Neural cell (in vitro differentiated cells): ENCODE measurements at regions not wholly inside any gene's neighbourhood (a gene's known extent, or its start where the extent isn't known, plus 50 kb on each side); places are given as distances from the start of the nearest gene placed in this dataset.

Experiments used
- H2AFZ ChIP-seq: fragments of 200-600, 300-800 bp; sonication (generic), shearing (Covaris generic); 2 replicates; pipeline ENCODE4 v1.6.0; 2014; ENCODE audit warnings: low read depth, mild to moderate bottlenecking, antibody characterized with exemption, low read length, moderate library complexity
- H3F3A ChIP-seq: fragments of 200-600 bp; shearing (Covaris generic); 2 replicates; pipeline ENCODE4 v1.6.1; 2016; ENCODE audit warnings: mild to moderate bottlenecking, moderate library complexity, mixed read lengths, antibody characterized with exemption, low read length; ENCODE audit not compliant: insufficient read depth, poor library complexity, severe bottlenecking
- H3K27ac ChIP-seq: fragments of 200-600, 300-800 bp; sonication (generic), shearing (Covaris generic); 2 replicates; pipeline ENCODE4 v1.5.1; 2014; ENCODE audit warnings: mild to moderate bottlenecking, low read length, moderate library complexity
- H3K27me3 ChIP-seq: fragments of 300-800, 200-600 bp; sonication (generic), shearing (Covaris generic); 2 replicates; pipeline ENCODE4 v1.6.0; 2014; ENCODE audit warnings: mild to moderate bottlenecking, low read depth, low read length, moderate library complexity; ENCODE audit not compliant: insufficient read depth
- H3K36me3 ChIP-seq: fragments of 300-800, 200-600 bp; sonication (generic), shearing (Covaris generic); 2 replicates; pipeline ENCODE4 v1.5.1; 2014; ENCODE audit warnings: mild to moderate bottlenecking, antibody characterized with exemption, low read length, moderate library complexity; ENCODE audit not compliant: insufficient read depth
- H3K4me2 ChIP-seq: fragments of 300-800, 200-600 bp; sonication (generic), shearing (Covaris generic); 2 replicates; pipeline ENCODE4 v1.6.0; 2014; ENCODE audit warnings: mild to moderate bottlenecking, low read length
- H3K4me3 ChIP-seq: fragments of 300-800, 200-600 bp; sonication (generic), shearing (Covaris generic); 2 replicates; pipeline ENCODE4 v1.5.1; 2014; ENCODE audit warnings: mild to moderate bottlenecking, low read length, moderate library complexity
- H3K79me2 ChIP-seq: fragments of 200-600 bp; shearing (Covaris generic); replicated peaks from 2 replicates; pipeline ENCODE4 v1.6.0; 2014; ENCODE audit warnings: mild to moderate bottlenecking, low read length, moderate library complexity; ENCODE audit not compliant: insufficient read depth
- H3K9ac ChIP-seq: fragments of 300-800, 200-600 bp; sonication (generic), shearing (Covaris generic); 2 replicates; pipeline ENCODE4 v1.6.1; 2016; ENCODE audit warnings: mild to moderate bottlenecking, low read length, mixed read lengths
- H3K9me2 ChIP-seq: fragments of 200-600 bp; shearing (Covaris generic); 2 replicates; pipeline ENCODE4 v1.6.1; 2016; ENCODE audit warnings: mild to moderate bottlenecking, low read length, mixed read lengths; ENCODE audit not compliant: insufficient read depth
- H3K9me3 ChIP-seq: fragments of 200-600, 300-800 bp; sonication (generic), shearing (Covaris generic); 2 replicates; pipeline ENCODE4 v1.6.1; 2016; ENCODE audit warnings: mild to moderate bottlenecking, mixed run types, low read length, moderate library complexity, mixed read lengths
- H4K20me1 ChIP-seq: fragments of 200-600 bp; shearing (Covaris generic); 2 replicates; pipeline ENCODE4 v1.6.1; 2016; ENCODE audit warnings: mild to moderate bottlenecking, mixed run types; ENCODE audit not compliant: insufficient read depth
- EP300 ChIP-seq: fragments of 450-650 bp; conservative IDR thresholded peaks from 2 replicates; pipeline ENCODE4 v1.6.1; 2014; ENCODE audit warnings: antibody characterized with exemption, mild to moderate bottlenecking, moderate library complexity; ENCODE audit not compliant: poor library complexity, severe bottlenecking
- EZH2 ChIP-seq: fragments of 200-600, 300-800 bp; shearing (Covaris generic), sonication (generic); IDR thresholded peaks from 2 replicates; pipeline ENCODE4 v1.6.1; 2014; ENCODE audit warnings: antibody characterized with exemption, low read length, borderline replicate concordance, mild to moderate bottlenecking; ENCODE audit not compliant: insufficient read depth, poor library complexity, severe bottlenecking
- MXI1 ChIP-seq: fragments of 450-650 bp; conservative IDR thresholded peaks from 2 replicates; pipeline ENCODE4 v1.6.1; 2014; ENCODE audit warnings: antibody characterized with exemption, mild to moderate bottlenecking; ENCODE audit not compliant: poor library complexity, severe bottlenecking
- POLR2AphosphoS5 ChIP-seq: IDR thresholded peaks from 2 replicates; pipeline ENCODE4 v1.6.1; 2012
- RAD21 ChIP-seq: fragments of 450-650 bp; conservative IDR thresholded peaks from 2 replicates; pipeline ENCODE4 v1.6.1; 2014; ENCODE audit warnings: antibody characterized with exemption, mild to moderate bottlenecking, moderate library complexity
- SMC3 ChIP-seq: fragments of 450-650 bp; conservative IDR thresholded peaks from 2 replicates; pipeline ENCODE4 v1.6.1; 2014; ENCODE audit warnings: antibody characterized with exemption, mild to moderate bottlenecking, moderate library complexity; ENCODE audit not compliant: poor library complexity
- TAF1 ChIP-seq: IDR thresholded peaks from 2 replicates; pipeline ENCODE4 v1.6.1; 2012; ENCODE audit warnings: low read depth
- TF ChIP-seq, protein P1 (sequence below): IDR thresholded peaks from 2 replicates; pipeline ENCODE4 v1.6.1; 2012; ENCODE audit warnings: borderline replicate concordance
- TF ChIP-seq, protein P2 (sequence below): fragments of 450-650 bp; IDR thresholded peaks from 2 replicates; pipeline ENCODE4 v1.5.1; 2014; ENCODE audit warnings: antibody characterized with exemption, mild to moderate bottlenecking, moderate library complexity; ENCODE audit not compliant: poor library complexity, severe bottlenecking

DNA sequence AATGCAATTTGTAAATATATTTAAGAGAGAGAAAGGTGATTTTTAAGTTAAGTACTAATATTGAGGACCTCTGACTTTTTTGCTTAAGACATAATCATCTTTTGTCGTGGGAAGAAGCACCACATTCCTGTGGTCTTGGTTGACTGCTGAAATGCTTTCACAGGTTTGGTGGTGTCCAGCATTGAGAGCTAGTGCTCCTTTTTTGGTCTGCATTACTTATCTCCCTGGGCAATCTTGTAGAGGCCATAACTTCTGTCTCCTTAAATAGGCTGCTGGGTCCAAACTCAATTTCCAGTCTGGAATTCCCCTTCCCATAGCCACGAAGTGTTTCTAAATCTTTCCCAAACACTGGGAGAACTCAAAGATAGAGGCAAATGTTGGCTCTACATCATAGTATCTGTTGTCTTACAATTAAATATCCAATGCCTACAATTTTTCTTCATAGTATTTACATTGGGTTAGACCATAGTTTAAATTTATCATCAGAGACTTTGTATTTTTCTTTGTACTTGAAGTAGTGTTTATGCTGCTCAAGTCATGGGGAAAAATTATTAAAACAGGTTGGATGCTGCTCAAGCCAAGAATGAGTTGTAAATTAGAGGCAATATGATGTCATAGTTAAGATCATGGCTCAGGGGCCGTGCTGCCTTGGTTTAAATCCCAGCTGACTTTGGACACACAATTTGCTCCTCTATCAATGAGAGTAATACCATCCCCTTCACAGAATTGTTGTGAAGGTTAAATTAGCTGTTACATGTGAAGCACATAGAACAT, 105.6 kb downstream of the POSTN start:
- H3K9ac ChIP-seq, result no peak overlapping the region
- no peak overlapping the region for H3K4me2 ChIP-seq
- H3K9me3 ChIP-seq, result no peaks in the 10 kb centered on the region
- no peaks in the 10 kb centered on the region for H3K27me3 ChIP-seq
- no peak overlapping the region for H2AFZ ChIP-seq
- no peaks in the 10 kb centered on the region for H3K9me2 ChIP-seq
- no peaks in the 10 kb centered on the region for H4K20me1 ChIP-seq
- no peaks in the 10 kb centered on the region for H3K79me2 ChIP-seq
- H3K27ac ChIP-seq, result no peak overlapping the region
- no peak for TF ChIP-seq TAF1
- no peak for TF ChIP-seq EP300
- no peak for TF ChIP-seq POLR2AphosphoS5
- no peak for TF ChIP-seq MXI1
- TF ChIP-seq SMC3, result no peak
- TF ChIP-seq EZH2, result no peak
- no peak for TF ChIP-seq RAD21
- TF ChIP-seq, protein P1, sequence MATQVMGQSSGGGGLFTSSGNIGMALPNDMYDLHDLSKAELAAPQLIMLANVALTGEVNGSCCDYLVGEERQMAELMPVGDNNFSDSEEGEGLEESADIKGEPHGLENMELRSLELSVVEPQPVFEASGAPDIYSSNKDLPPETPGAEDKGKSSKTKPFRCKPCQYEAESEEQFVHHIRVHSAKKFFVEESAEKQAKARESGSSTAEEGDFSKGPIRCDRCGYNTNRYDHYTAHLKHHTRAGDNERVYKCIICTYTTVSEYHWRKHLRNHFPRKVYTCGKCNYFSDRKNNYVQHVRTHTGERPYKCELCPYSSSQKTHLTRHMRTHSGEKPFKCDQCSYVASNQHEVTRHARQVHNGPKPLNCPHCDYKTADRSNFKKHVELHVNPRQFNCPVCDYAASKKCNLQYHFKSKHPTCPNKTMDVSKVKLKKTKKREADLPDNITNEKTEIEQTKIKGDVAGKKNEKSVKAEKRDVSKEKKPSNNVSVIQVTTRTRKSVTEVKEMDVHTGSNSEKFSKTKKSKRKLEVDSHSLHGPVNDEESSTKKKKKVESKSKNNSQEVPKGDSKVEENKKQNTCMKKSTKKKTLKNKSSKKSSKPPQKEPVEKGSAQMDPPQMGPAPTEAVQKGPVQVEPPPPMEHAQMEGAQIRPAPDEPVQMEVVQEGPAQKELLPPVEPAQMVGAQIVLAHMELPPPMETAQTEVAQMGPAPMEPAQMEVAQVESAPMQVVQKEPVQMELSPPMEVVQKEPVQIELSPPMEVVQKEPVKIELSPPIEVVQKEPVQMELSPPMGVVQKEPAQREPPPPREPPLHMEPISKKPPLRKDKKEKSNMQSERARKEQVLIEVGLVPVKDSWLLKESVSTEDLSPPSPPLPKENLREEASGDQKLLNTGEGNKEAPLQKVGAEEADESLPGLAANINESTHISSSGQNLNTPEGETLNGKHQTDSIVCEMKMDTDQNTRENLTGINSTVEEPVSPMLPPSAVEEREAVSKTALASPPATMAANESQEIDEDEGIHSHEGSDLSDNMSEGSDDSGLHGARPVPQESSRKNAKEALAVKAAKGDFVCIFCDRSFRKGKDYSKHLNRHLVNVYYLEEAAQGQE, result no peak
- TF ChIP-seq, protein P2, sequence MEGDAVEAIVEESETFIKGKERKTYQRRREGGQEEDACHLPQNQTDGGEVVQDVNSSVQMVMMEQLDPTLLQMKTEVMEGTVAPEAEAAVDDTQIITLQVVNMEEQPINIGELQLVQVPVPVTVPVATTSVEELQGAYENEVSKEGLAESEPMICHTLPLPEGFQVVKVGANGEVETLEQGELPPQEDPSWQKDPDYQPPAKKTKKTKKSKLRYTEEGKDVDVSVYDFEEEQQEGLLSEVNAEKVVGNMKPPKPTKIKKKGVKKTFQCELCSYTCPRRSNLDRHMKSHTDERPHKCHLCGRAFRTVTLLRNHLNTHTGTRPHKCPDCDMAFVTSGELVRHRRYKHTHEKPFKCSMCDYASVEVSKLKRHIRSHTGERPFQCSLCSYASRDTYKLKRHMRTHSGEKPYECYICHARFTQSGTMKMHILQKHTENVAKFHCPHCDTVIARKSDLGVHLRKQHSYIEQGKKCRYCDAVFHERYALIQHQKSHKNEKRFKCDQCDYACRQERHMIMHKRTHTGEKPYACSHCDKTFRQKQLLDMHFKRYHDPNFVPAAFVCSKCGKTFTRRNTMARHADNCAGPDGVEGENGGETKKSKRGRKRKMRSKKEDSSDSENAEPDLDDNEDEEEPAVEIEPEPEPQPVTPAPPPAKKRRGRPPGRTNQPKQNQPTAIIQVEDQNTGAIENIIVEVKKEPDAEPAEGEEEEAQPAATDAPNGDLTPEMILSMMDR, result no peak
- H3F3A ChIP-seq, result no peaks in the 10 kb centered on the region
- H3K36me3 ChIP-seq, result no peaks in the 10 kb centered on the region
- H3K4me3 ChIP-seq, result no peak overlapping the region

DNA sequence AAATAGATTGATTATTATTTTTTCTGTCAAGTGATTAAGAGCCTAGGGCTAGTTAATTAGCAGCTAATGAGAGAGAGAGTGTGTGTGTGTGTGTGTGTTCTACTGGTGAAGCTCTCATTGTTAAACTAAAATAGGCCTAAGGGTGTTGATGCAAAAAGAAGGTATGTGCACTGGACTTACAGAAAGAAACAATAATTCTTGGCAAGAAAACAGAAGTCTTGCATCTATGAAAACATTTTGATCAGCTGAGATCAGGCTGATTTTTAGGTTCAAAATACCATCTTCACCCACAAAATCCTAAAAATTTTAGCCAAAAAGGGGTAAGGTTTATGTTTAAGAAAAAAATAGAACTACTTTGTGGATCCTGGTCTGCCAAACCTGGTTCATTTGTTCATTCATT, 106.5 kb downstream of the POSTN start:
- Histone ChIP-seq H3K27ac (no peak overlapping the region), H3K36me3 (no peaks in the 10 kb centered on the region), H3K9ac (no peak overlapping the region), H3K9me3 (no peaks in the 10 kb centered on the region), H3K4me3 (no peak overlapping the region), H2AFZ (no peak overlapping the region), H3K79me2 (no peaks in the 10 kb centered on the region), H3K9me2 (no peaks in the 10 kb centered on the region), H3K27me3 (no peaks in the 10 kb centered on the region), H3F3A (no peaks in the 10 kb centered on the region), H3K4me2 (no peak overlapping the region), H4K20me1 (no peaks in the 10 kb centered on the region)
- TF ChIP-seq, protein P1, result no peak
- TF ChIP-seq TAF1, result no peak
- no peak for TF ChIP-seq SMC3
- no peak for TF ChIP-seq EP300
- TF ChIP-seq EZH2, result no peak
- no peak for TF ChIP-seq RAD21
